SW480 (cell line): ENCODE measurements at regions not wholly inside any gene's neighbourhood (a gene's known extent, or its start where the extent isn't known, plus 50 kb on each side); places are given as distances from the start of the nearest gene placed in this dataset.
"Not testable (repeated sequence)": the region's sequence is repeated elsewhere in the genome, so short reads cannot be mapped to it uniquely, and the experiment has no call there.

Experiments
- DNase-seq: peaks from one replicate; pipeline ENCODE4 v3.0.0-alpha.2; 2016; ENCODE audit warnings: low spot score

GRCh38 chr12:58009405-58010195 lies 68.2 kb downstream of the ATP23 start:
- no peak for DNase-seq

- DNase-seq = no peak
These were observed 70.3 kb downstream of the ATP23 start for GRCh38 chr12:58011676-58012075.

- not testable (repeated sequence) for DNase-seq
These were observed 81.1 kb downstream of the ATP23 start for GRCh38 chr12:58022379-58023020.

- no peak for DNase-seq
These were observed 84.1 kb downstream of the ATP23 start for GRCh38 chr12:58025431-58025830.

- DNase-seq = no peak
These were observed 85.1 kb downstream of the ATP23 start for GRCh38 chr12:58026426-58026825.

GRCh38 chr12:58026897-58027891 lies 85.8 kb downstream of the ATP23 start:
- DNase-seq = no peak

GRCh38 chr12:58028294-58028693 lies 86.9 kb downstream of the ATP23 start:
- DNase-seq = no peak

- DNase-seq = no peak
These were observed 87.9 kb downstream of the ATP23 start for GRCh38 chr12:58029260-58029659.

GRCh38 chr12:58030566-58031279 lies 89.4 kb downstream of the ATP23 start:
- no peak for DNase-seq

- no peak for DNase-seq
These were observed 90.8 kb downstream of the ATP23 start for GRCh38 chr12:58032156-58032555.

- DNase-seq = no peak
These were observed 92.5 kb downstream of the ATP23 start for GRCh38 chr12:58033831-58034230.

- no peak for DNase-seq
These were observed 92.9 kb downstream of the ATP23 start for GRCh38 chr12:58034311-58034710.

GRCh38 chr12:58034712-58035111 lies 93.3 kb downstream of the ATP23 start:
- no peak for DNase-seq

GRCh38 chr12:58041441-58041840 lies 100.1 kb downstream of the ATP23 start:
- no peak for DNase-seq

GRCh38 chr12:58044966-58045365 lies 103.6 kb downstream of the ATP23 start:
- no peak for DNase-seq

GRCh38 chr12:58046271-58046670 lies 104.9 kb downstream of the ATP23 start:
- DNase-seq = no peak

GRCh38 chr12:58051378-58051777 lies 110.0 kb downstream of the ATP23 start:
- no peak for DNase-seq

- DNase-seq = no peak
These were observed 123.3 kb downstream of the ATP23 start for GRCh38 chr12:58064666-58065065.

- no peak for DNase-seq
These were observed 124.9 kb downstream of the ATP23 start for GRCh38 chr12:58066296-58066695.

- peak; percentile 20 for DNase-seq
These were observed 126.4 kb downstream of the ATP23 start for GRCh38 chr12:58067610-58068387.

- no peak for DNase-seq
These were observed 127.3 kb downstream of the ATP23 start for GRCh38 chr12:58068706-58069105.
